ENCODE measurements at regions not wholly inside any gene's neighbourhood (a gene's known extent, or its start where the extent isn't known, plus 50 kb on each side); places are given as distances from the start of the nearest gene placed in this dataset.

- TF ChIP-seq EP300 (IDR thresholded peaks at IDR 0.05) (no peak), POLR2AphosphoS5 (IDR thresholded peaks at IDR 0.05) (no peak), CTCF (IDR thresholded peaks at IDR 0.05) (no peak)
Measured at GRCh38 chr9:80866121-80866520, 823.2 kb downstream of the TLE1 start.

Measured in upper lobe of left lung (tissue), 4 donors.